DND-41 (cell line): ENCODE measurements at regions not wholly inside any gene's neighbourhood (a gene's known extent, or its start where the extent isn't known, plus 50 kb on each side); places are given as distances from the start of the nearest gene placed in this dataset.

Experiments
- ATAC-seq: fragments of 200-7000 bp; cut with Tn5 transposase; 3 replicates; pipeline ENCODE4 v1.9.1; 2021; ENCODE audit warnings: low read depth; ENCODE audit not compliant: insufficient read depth
- DNase-seq: peaks from one replicate; pipeline ENCODE4 v3.0.0-alpha.2; 2020
- H2AFZ ChIP-seq: 2 replicates; pipeline ENCODE4 v1.6.0; 2012; ENCODE audit warnings: low read depth, low read length
- H3K27ac ChIP-seq: 2 replicates; pipeline ENCODE4 v1.5.1; 2012; ENCODE audit warnings: low read length, inconsistent platforms
- H3K27me3 ChIP-seq: fragments of 200-600 bp; sonication (generic); 2 replicates; pipeline ENCODE4 v1.6.0; 2012; ENCODE audit warnings: low read length, mild to moderate bottlenecking, inconsistent platforms; ENCODE audit not compliant: insufficient read depth, poor library complexity
- H3K36me3 ChIP-seq: 2 replicates; pipeline ENCODE4 v1.5.1; 2012; ENCODE audit warnings: low read length, inconsistent platforms; ENCODE audit not compliant: insufficient read depth
- H3K4me1 ChIP-seq: 2 replicates; pipeline ENCODE4 v1.5.1; 2012; ENCODE audit warnings: mild to moderate bottlenecking, low read length; ENCODE audit not compliant: insufficient read depth
- H3K4me2 ChIP-seq: 2 replicates; pipeline ENCODE4 v1.6.0; 2012; ENCODE audit warnings: mild to moderate bottlenecking, moderate library complexity, low read length, inconsistent platforms; ENCODE audit not compliant: insufficient read depth
- H3K4me3 ChIP-seq, 2 experiments: fragments of 200-600 bp in 1 of 2; shearing (Covaris generic) in 1 of 2; 2 replicates each; pipeline ENCODE4 v1.5.1; 2012 to 2016; ENCODE audit warnings: inconsistent platforms in 2 of 2, low read length in 2 of 2, mild to moderate bottlenecking in 2 of 2, low read depth in 1 of 2, moderate library complexity in 1 of 2
- H3K79me2 ChIP-seq: 2 replicates; pipeline ENCODE4 v1.6.0; 2012; ENCODE audit warnings: low read length, inconsistent platforms; ENCODE audit not compliant: insufficient read depth
- H3K9ac ChIP-seq: 2 replicates; pipeline ENCODE4 v1.6.0; 2012; ENCODE audit warnings: low read depth, mild to moderate bottlenecking, inconsistent platforms, low read length, moderate library complexity
- H3K9me3 ChIP-seq: 2 replicates; pipeline ENCODE4 v1.5.1; 2012; ENCODE audit warnings: low read length, moderate library complexity, mild to moderate bottlenecking, inconsistent platforms; ENCODE audit not compliant: insufficient read depth, severe bottlenecking
- H4K20me1 ChIP-seq: 2 replicates; pipeline ENCODE4 v1.6.0; 2012; ENCODE audit warnings: low read length; ENCODE audit not compliant: insufficient read depth
- EZH2 ChIP-seq: IDR thresholded peaks from 3 replicates; pipeline ENCODE4 v1.6.1; 2012; ENCODE audit warnings: borderline replicate concordance, low read depth, mild to moderate bottlenecking, moderate library complexity, low read length, inconsistent platforms; ENCODE audit not compliant: severe bottlenecking
- TF ChIP-seq, protein P1 (sequence below): IDR thresholded peaks from 2 replicates; pipeline ENCODE4 v1.5.1; 2012; ENCODE audit warnings: borderline replicate concordance, low read length, moderate library complexity, mild to moderate bottlenecking; ENCODE audit not compliant: poor library complexity, severe bottlenecking; ENCODE audit errors: extremely low read depth

DNA sequence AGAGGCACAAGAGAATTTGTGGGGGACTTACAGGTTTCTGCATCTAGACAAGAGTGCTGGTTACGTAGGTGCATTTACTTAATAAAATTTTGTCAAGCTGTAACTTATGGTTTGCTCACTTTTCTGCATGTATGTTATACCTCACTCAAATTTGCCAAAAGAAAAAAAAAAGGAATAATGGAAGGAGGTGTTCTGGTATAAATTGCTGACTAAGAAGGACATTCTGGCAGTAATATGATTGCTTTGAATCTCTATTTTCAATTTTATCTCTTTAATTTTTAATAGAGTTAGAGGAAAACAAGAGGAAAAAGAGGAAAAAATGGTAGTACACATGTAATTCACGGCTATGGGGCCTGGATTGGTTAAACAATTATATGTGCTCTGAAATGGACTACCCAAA, 119.5 kb downstream of the DUSP10 start:
- H3K4me3 ChIP-seq = no peak overlapping the region
- H3K79me2 ChIP-seq = no peaks in the 10 kb centered on the region
- TF ChIP-seq, protein P1, sequence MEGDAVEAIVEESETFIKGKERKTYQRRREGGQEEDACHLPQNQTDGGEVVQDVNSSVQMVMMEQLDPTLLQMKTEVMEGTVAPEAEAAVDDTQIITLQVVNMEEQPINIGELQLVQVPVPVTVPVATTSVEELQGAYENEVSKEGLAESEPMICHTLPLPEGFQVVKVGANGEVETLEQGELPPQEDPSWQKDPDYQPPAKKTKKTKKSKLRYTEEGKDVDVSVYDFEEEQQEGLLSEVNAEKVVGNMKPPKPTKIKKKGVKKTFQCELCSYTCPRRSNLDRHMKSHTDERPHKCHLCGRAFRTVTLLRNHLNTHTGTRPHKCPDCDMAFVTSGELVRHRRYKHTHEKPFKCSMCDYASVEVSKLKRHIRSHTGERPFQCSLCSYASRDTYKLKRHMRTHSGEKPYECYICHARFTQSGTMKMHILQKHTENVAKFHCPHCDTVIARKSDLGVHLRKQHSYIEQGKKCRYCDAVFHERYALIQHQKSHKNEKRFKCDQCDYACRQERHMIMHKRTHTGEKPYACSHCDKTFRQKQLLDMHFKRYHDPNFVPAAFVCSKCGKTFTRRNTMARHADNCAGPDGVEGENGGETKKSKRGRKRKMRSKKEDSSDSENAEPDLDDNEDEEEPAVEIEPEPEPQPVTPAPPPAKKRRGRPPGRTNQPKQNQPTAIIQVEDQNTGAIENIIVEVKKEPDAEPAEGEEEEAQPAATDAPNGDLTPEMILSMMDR = no peak
- TF ChIP-seq EZH2 = no peak
- H3K36me3 ChIP-seq = no peaks in the 10 kb centered on the region
- H3K4me2 ChIP-seq = no peak overlapping the region
- no peaks in the 10 kb centered on the region for H3K9me3 ChIP-seq
- H3K27me3 ChIP-seq = no peaks in the 10 kb centered on the region
- H4K20me1 ChIP-seq = no peaks in the 10 kb centered on the region
- H3K27ac ChIP-seq = no peak overlapping the region
- H3K4me1 ChIP-seq = no peaks in the 10 kb centered on the region
- ATAC-seq (no peak), DNase-seq (no peak)
- no peak overlapping the region for H2AFZ ChIP-seq
- no peak overlapping the region for H3K9ac ChIP-seq

DNA sequence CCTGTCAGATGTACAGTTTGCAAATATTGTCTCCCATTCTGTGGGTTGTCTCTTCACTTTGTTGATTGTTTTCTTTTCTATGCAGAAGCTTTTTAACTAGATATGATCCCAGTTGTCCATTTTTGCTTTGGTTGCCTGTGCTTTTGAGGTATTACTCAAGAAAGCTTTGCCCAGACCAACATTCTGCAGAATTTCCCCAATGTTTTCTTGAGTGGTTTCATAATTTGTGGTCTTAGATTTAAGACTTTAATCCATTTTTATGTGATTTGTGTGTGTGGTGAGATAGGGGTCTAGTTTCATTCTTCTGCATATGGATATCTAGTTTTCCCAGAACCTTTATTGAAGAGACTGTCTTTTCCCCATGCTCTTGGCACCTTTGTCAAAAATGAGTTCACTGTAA, 116.9 kb downstream of the DUSP10 start:
- H3K36me3 ChIP-seq = no peaks in the 10 kb centered on the region
- no peaks in the 10 kb centered on the region for H3K4me1 ChIP-seq
- no peak overlapping the region for H3K4me3 ChIP-seq
- H3K4me2 ChIP-seq = no peak overlapping the region
- no peaks in the 10 kb centered on the region for H3K27me3 ChIP-seq
- no peaks in the 10 kb centered on the region for H4K20me1 ChIP-seq
- TF ChIP-seq EZH2 = no peak
- TF ChIP-seq, protein P1 = no peak
- ATAC-seq (no peak), DNase-seq (no peak)
- H3K27ac ChIP-seq = no peak overlapping the region
- H3K9ac ChIP-seq = no peak overlapping the region
- no peaks in the 10 kb centered on the region for H3K79me2 ChIP-seq
- H2AFZ ChIP-seq = no peak overlapping the region
- no peaks in the 10 kb centered on the region for H3K9me3 ChIP-seq

DNA sequence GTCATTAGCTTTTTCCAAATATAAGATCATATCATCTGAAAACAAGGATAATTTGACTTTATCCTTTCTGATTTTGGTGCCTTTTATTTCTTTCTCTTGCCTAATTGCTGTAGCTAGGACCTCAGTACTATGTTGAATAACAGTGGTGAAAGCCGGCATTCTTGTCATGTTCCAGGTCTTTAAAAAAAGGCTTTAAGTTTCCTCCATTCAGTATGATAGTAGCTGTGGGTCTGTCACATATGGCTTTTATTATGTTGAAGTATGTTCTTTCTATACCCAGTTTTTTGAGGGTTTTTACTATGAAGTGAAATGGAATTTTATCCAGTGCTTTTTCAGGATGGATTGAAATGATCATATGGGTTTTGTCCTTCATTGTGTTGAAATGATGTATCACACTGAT, 115.8 kb downstream of the DUSP10 start:
- H3K4me2 ChIP-seq = no peak overlapping the region

More for the DNA sequence above, 115.8 kb downstream of the DUSP10 start:
- no peaks in the 10 kb centered on the region for H3K36me3 ChIP-seq
- no peak overlapping the region for H3K9ac ChIP-seq
- H3K4me1 ChIP-seq = no peaks in the 10 kb centered on the region
- ATAC-seq = no peak
- H3K27me3 ChIP-seq = no peaks in the 10 kb centered on the region
- DNase-seq = no peak
- TF ChIP-seq, protein P1 = no peak
- no peak for TF ChIP-seq EZH2
- H3K79me2 ChIP-seq = no peaks in the 10 kb centered on the region
- H2AFZ ChIP-seq = no peak overlapping the region
- no peak overlapping the region for H3K4me3 ChIP-seq
- no peaks in the 10 kb centered on the region for H3K9me3 ChIP-seq
- H4K20me1 ChIP-seq = no peaks in the 10 kb centered on the region
- no peak overlapping the region for H3K27ac ChIP-seq
